ENCODE measurements at regions not wholly inside any gene's neighbourhood (a gene's known extent, or its start where the extent isn't known, plus 50 kb on each side); places are given as distances from the start of the nearest gene placed in this dataset.
"Not testable (repeated sequence)": the region's sequence is repeated elsewhere in the genome, so short reads cannot be mapped to it uniquely, and the experiment has no call there.

- BruUV-seq (replicated peaks) = no TSS peak
- no peaks in the 10 kb centered on the region for H3K27me3 ChIP-seq (replicated peaks; ENCODE audit: control insufficient read depth, insufficient read depth, low read length)
- H3K36me3 ChIP-seq (ENCODE audit: control insufficient read depth, insufficient read depth, low read length) = no peaks in the 10 kb centered on the region
- H3K4me1 ChIP-seq = no peaks in the 10 kb centered on the region
- H3K9me3 ChIP-seq = no peaks in the 10 kb centered on the region
- H3K36me3 Mint-ChIP-seq (ENCODE audit: insufficient read depth, unreplicated experiment) = no peaks in the 10 kb centered on the region
- CTCF ChIA-PET = no interaction called here
- no peaks in the 10 kb centered on the region for H3K9me3 Mint-ChIP-seq (ENCODE audit: unreplicated experiment)
- TF ChIP-seq CTCF (IDR thresholded peaks at IDR 0.05; ENCODE audit: insufficient read depth in 1 of 2, low read depth in 1 of 2, low read length in 1 of 2, severe bottlenecking in 1 of 2, unreplicated experiment in 1 of 2) = no peak
- no peak overlapping the region for H3K4me3 ChIP-seq (ENCODE audit: low read depth, low read length)
- POLR2A ChIA-PET = no interaction called here
- H3K4me1 Mint-ChIP-seq (ENCODE audit: low read depth, unreplicated experiment) = no peaks in the 10 kb centered on the region
- H3K27ac Mint-ChIP-seq (ENCODE audit: unreplicated experiment) = no peak overlapping the region
- DNase-seq = no peak
- no peak overlapping the region for H3K4me3 Mint-ChIP-seq (ENCODE audit: unreplicated experiment)
- intact Hi-C loops (cut with micrococcal nuclease; ENCODE audit: unreplicated experiment) = no loop called here
- H3K27me3 Mint-ChIP-seq (ENCODE audit: insufficient read depth, unreplicated experiment) = peaks cover 3% of the 10 kb centered on the region
Measured at GRCh38 chr11:21653951-21654421, 538.9 kb upstream of the ANO5 start.

GRCh38 chr11:21656065-21656464, 536.8 kb upstream of the ANO5 start:
- Mint-ChIP-seq H3K27ac (ENCODE audit: unreplicated experiment) (no peak overlapping the region), H3K4me3 (ENCODE audit: unreplicated experiment) (no peak overlapping the region)
- intact Hi-C loops (cut with micrococcal nuclease; ENCODE audit: unreplicated experiment) = no loop called here

GRCh38 chr11:21658654-21659193, 534.2 kb upstream of the ANO5 start:
- no TSS peak for BruUV-seq (replicated peaks)
- intact Hi-C loops (cut with micrococcal nuclease; ENCODE audit: unreplicated experiment) = no loop called here
- Histone ChIP-seq H3K27me3 (replicated peaks; ENCODE audit: control insufficient read depth, insufficient read depth, low read length) (no peaks in the 10 kb centered on the region), H3K36me3 (ENCODE audit: control insufficient read depth, insufficient read depth, low read length) (no peaks in the 10 kb centered on the region), H3K9me3 (no peaks in the 10 kb centered on the region), H3K4me1 (no peaks in the 10 kb centered on the region), H3K4me3 (ENCODE audit: low read depth, low read length) (no peak overlapping the region)
- H3K36me3 Mint-ChIP-seq (ENCODE audit: insufficient read depth, unreplicated experiment) = no peaks in the 10 kb centered on the region
- H3K27me3 Mint-ChIP-seq (ENCODE audit: insufficient read depth, unreplicated experiment) = peaks cover 3% of the 10 kb centered on the region
- CTCF ChIA-PET = no interaction called here
- POLR2A ChIA-PET = no interaction called here
- TF ChIP-seq CTCF (IDR thresholded peaks at IDR 0.05; ENCODE audit: insufficient read depth in 1 of 2, low read depth in 1 of 2, low read length in 1 of 2, severe bottlenecking in 1 of 2, unreplicated experiment in 1 of 2) = no peak
- no peaks in the 10 kb centered on the region for H3K9me3 Mint-ChIP-seq (ENCODE audit: unreplicated experiment)
- no peak for DNase-seq
- H3K27ac Mint-ChIP-seq (ENCODE audit: unreplicated experiment) = no peak overlapping the region
- H3K4me3 Mint-ChIP-seq (ENCODE audit: unreplicated experiment) = no peak overlapping the region
- H3K4me1 Mint-ChIP-seq (ENCODE audit: low read depth, unreplicated experiment) = no peaks in the 10 kb centered on the region

More at GRCh38 chr11:21656065-21656464, 536.8 kb upstream of the ANO5 start:
- no peaks in the 10 kb centered on the region for H3K9me3 Mint-ChIP-seq (ENCODE audit: unreplicated experiment)
- H3K36me3 Mint-ChIP-seq (ENCODE audit: insufficient read depth, unreplicated experiment) = no peaks in the 10 kb centered on the region
- no peaks in the 10 kb centered on the region for H3K4me1 Mint-ChIP-seq (ENCODE audit: low read depth, unreplicated experiment)
- H3K27me3 Mint-ChIP-seq (ENCODE audit: insufficient read depth, unreplicated experiment) = peaks cover 3% of the 10 kb centered on the region
- TF ChIP-seq CTCF (IDR thresholded peaks at IDR 0.05; ENCODE audit: insufficient read depth in 1 of 2, low read depth in 1 of 2, low read length in 1 of 2, severe bottlenecking in 1 of 2, unreplicated experiment in 1 of 2) = no peak
- no TSS peak for BruUV-seq (replicated peaks)
- POLR2A ChIA-PET = no interaction called here
- no peaks in the 10 kb centered on the region for H3K4me1 ChIP-seq
- H3K36me3 ChIP-seq (ENCODE audit: control insufficient read depth, insufficient read depth, low read length) = no peaks in the 10 kb centered on the region
- CTCF ChIA-PET = no interaction called here
- DNase-seq = no peak
- H3K4me3 ChIP-seq (ENCODE audit: low read depth, low read length) = no peak overlapping the region
- no peaks in the 10 kb centered on the region for H3K27me3 ChIP-seq (replicated peaks; ENCODE audit: control insufficient read depth, insufficient read depth, low read length)
- H3K9me3 ChIP-seq = no peaks in the 10 kb centered on the region

GRCh38 chr11:21659377-21659776, 533.5 kb upstream of the ANO5 start:
- H3K9me3 ChIP-seq; DNase-seq; POLR2A ChIA-PET; H3K4me1 Mint-ChIP-seq (ENCODE audit: low read depth, unreplicated experiment); H3K4me1 ChIP-seq; intact Hi-C loops (cut with micrococcal nuclease; ENCODE audit: unreplicated experiment); BruUV-seq (replicated peaks); H3K4me3 Mint-ChIP-seq (ENCODE audit: unreplicated experiment); H3K27ac Mint-ChIP-seq (ENCODE audit: unreplicated experiment); H3K9me3 Mint-ChIP-seq (ENCODE audit: unreplicated experiment); H3K36me3 ChIP-seq (ENCODE audit: control insufficient read depth, insufficient read depth, low read length); H3K36me3 Mint-ChIP-seq (ENCODE audit: insufficient read depth, unreplicated experiment); H3K27me3 ChIP-seq (replicated peaks; ENCODE audit: control insufficient read depth, insufficient read depth, low read length); H3K4me3 ChIP-seq (ENCODE audit: low read depth, low read length); H3K27me3 Mint-ChIP-seq (ENCODE audit: insufficient read depth, unreplicated experiment); CTCF ChIA-PET: not testable (repeated sequence)

Data from Caco-2 (cell line).